K562 (cell line): ENCODE measurements at regions not wholly inside any gene's neighbourhood (a gene's known extent, or its start where the extent isn't known, plus 50 kb on each side); places are given as distances from the start of the nearest gene placed in this dataset.

Experiments
- ARID2 ChIP-seq: fragments of 450-650 bp; IDR thresholded peaks from 2 replicates; pipeline ENCODE4 v1.6.1; 2017; ENCODE audit warnings: antibody characterized with exemption, mild to moderate bottlenecking
- ATF1 ChIP-seq, 2 experiments: fragments of 450-650 bp in 1 of 2; IDR thresholded peaks; 2 replicates each; pipeline ENCODE4 v1.6.1; 2016; ENCODE audit warnings: missing compliant biosample characterization in 1 of 2, missing genetic modification characterization in 1 of 2
- BACH1 ChIP-seq: fragments of 200-800 bp; sonication (Bioruptor generic); IDR thresholded peaks from 2 replicates; pipeline ENCODE4 v1.6.1; 2016; ENCODE audit warnings: missing genetic modification characterization, missing compliant biosample characterization
- CREB5 ChIP-seq: fragments of 250-450 bp; sonication (Bioruptor Pico); IDR thresholded peaks from 2 replicates; pipeline ENCODE4 v1.5.0; 2020; ENCODE audit warnings: mild to moderate bottlenecking
- DMBX1 ChIP-seq: fragments of 250-450 bp; sonication (Bioruptor Pico); IDR thresholded peaks from 2 replicates; pipeline ENCODE4 v1.8.0; 2022; ENCODE audit warnings: inconsistent platforms, mild to moderate bottlenecking, moderate library complexity, borderline replicate concordance
- HIVEP1 ChIP-seq: fragments of 250-450 bp; sonication (Bioruptor Pico); IDR thresholded peaks from 2 replicates; pipeline ENCODE4 v1.4.0; 2020; ENCODE audit warnings: mild to moderate bottlenecking
- HNRNPUL1 ChIP-seq: fragments of 200-400 bp; formaldehyde crosslinking; IDR thresholded peaks from 2 replicates; pipeline ENCODE4 v1.6.1; 2017; ENCODE audit warnings: low read length
- MCM2 ChIP-seq: fragments of 450-650 bp; IDR thresholded peaks from 2 replicates; pipeline ENCODE4 v1.6.1; 2017; ENCODE audit warnings: low read depth, mild to moderate bottlenecking
- MCM3 ChIP-seq: fragments of 450-650 bp; IDR thresholded peaks from 2 replicates; pipeline ENCODE4 v1.6.1; 2016
- PHF21A ChIP-seq: fragments of 450-650 bp; IDR thresholded peaks from 2 replicates; pipeline ENCODE4 v1.6.1; 2017; ENCODE audit warnings: low read depth, borderline replicate concordance
- PHF8 ChIP-seq: fragments of 200-600 bp; sonication (generic); IDR thresholded peaks from 2 replicates; pipeline ENCODE4 v1.6.1; 2012; ENCODE audit warnings: mixed run types, mild to moderate bottlenecking, inconsistent platforms, low read length, moderate library complexity, borderline replicate concordance
- RCOR1 ChIP-seq, 2 experiments: IDR thresholded peaks; 2 replicates each; pipeline ENCODE4 v1.6.1; 2012; ENCODE audit warnings: low read depth in 2 of 2, low read length in 2 of 2, borderline replicate concordance in 1 of 2, improper control_type of control experiment in 1 of 2
- SIRT6 ChIP-seq: IDR thresholded peaks from one replicate; pipeline ENCODE4 v1.6.1; 2012; ENCODE audit warnings: low read depth, mild to moderate bottlenecking, control low read depth, inconsistent platforms, low read length, moderate library complexity
- SMARCE1 ChIP-seq: fragments of 450-650 bp; IDR thresholded peaks from 2 replicates; pipeline ENCODE4 v1.7.1; 2016; ENCODE audit warnings: mild to moderate bottlenecking
- TCF3 ChIP-seq: sonication (generic); formaldehyde crosslinking; IDR thresholded peaks from 2 replicates; pipeline ENCODE4 v1.4.0; 2020; ENCODE audit warnings: mild to moderate bottlenecking, missing genetic modification reagents
- TEAD4 ChIP-seq, 2 experiments: sonication (generic) in 1 of 2; formaldehyde crosslinking in 1 of 2; IDR thresholded peaks; 2 replicates each; pipeline versions ENCODE4 v1.6.1 to v1.8.0; 2012 to 2022; ENCODE audit warnings: borderline replicate concordance in 1 of 2, inconsistent platforms in 1 of 2, low read length in 1 of 2, mild to moderate bottlenecking in 1 of 2, missing genetic modification reagents in 1 of 2
- USF1 ChIP-seq: sonication (generic); formaldehyde crosslinking; IDR thresholded peaks from 2 replicates; pipeline ENCODE4 v1.9.0; 2022; ENCODE audit warnings: mild to moderate bottlenecking, missing genetic modification reagents
- ZNF316 ChIP-seq: fragments of 450-650 bp; IDR thresholded peaks from 2 replicates; pipeline ENCODE4 v1.6.1; 2016
- ZNF318 ChIP-seq, 2 experiments: fragments of 450-650 bp; IDR thresholded peaks; 2 replicates each; pipeline ENCODE4 v1.6.1; 2016; ENCODE audit warnings: mild to moderate bottlenecking in 2 of 2, borderline replicate concordance in 1 of 2, low read depth in 1 of 2, moderate library complexity in 1 of 2
- ZNF561 ChIP-seq: fragments of 450-650 bp; formaldehyde crosslinking; conservative IDR thresholded peaks from 2 replicates; pipeline ENCODE4 v1.4.0; 2020; ENCODE audit warnings: mild to moderate bottlenecking, moderate library complexity
- ZNF586 ChIP-seq: fragments of 450-650 bp; formaldehyde crosslinking; conservative IDR thresholded peaks from 2 replicates; pipeline ENCODE4 v1.4.0; 2020; ENCODE audit warnings: mild to moderate bottlenecking, moderate library complexity

- TF ChIP-seq CREB5 (CRISPR knock-in tag) = no peak
- TF ChIP-seq ZNF561 (CRISPR knock-in tag) = no peak
- TF ChIP-seq TCF3 = no peak
- TF ChIP-seq TEAD4 (IDR thresholded peaks at IDR 0.05; ENCODE audit: low read length) = peak; percentile 28; the same call in 1 of the 2 replicates
- no peak for TF ChIP-seq TEAD4 (CRISPR knock-in tag; IDR thresholded peaks at IDR 0.05; ENCODE audit: borderline replicate concordance)
- TF ChIP-seq SIRT6 = no peak
- TF ChIP-seq ARID2 = no peak
- TF ChIP-seq ZNF316 = peak; percentile 3; the same call in 1 of the 2 replicates
- TF ChIP-seq BACH1 (tag) = no peak
- TF ChIP-seq SMARCE1 = no peak
- no peak for TF ChIP-seq DMBX1 (CRISPR knock-in tag)
- TF ChIP-seq MCM3 = no peak
- TF ChIP-seq HIVEP1 = no peak
- no peak for TF ChIP-seq USF1 (CRISPR knock-in tag)
- no peak for TF ChIP-seq PHF21A
- no peak for TF ChIP-seq ATF1 (CRISPR knock-in tag; IDR thresholded peaks at IDR 0.05)
- TF ChIP-seq ATF1 (tag; IDR thresholded peaks at IDR 0.05) = no peak
- TF ChIP-seq ZNF318 (IDR thresholded peaks at IDR 0.05; ENCODE audit: borderline replicate concordance in 1 of 2, low read depth in 1 of 2) = no peak
- no peak for TF ChIP-seq ZNF586 (CRISPR knock-in tag)
- TF ChIP-seq PHF8 = no peak
- no peak for TF ChIP-seq MCM2
- peak in 1 of 2 experiments; percentile 37; a peak in 1 of 4 replicates for TF ChIP-seq RCOR1 (IDR thresholded peaks at IDR 0.05; ENCODE audit: borderline replicate concordance in 1 of 2, low read depth in 2 of 2, low read length in 2 of 2)
- TF ChIP-seq HNRNPUL1 = no peak
These were observed 214.2 kb downstream of the SH2D4B start (continued) for GRCh38 chr10:80751940-80752339.
